Heart left ventricle (tissue), 16 donors: ENCODE measurements at regions not wholly inside any gene's neighbourhood (a gene's known extent, or its start where the extent isn't known, plus 50 kb on each side); places are given as distances from the start of the nearest gene placed in this dataset.

Experiments
- ATAC-seq, 4 donors: fragments of 200-7000 bp; cut with Tn5 transposase; one replicate each; pipeline ENCODE4 v1.9.1; 2020 to 2022; ENCODE audit warnings: moderate library complexity in 4 of 4, mild to moderate bottlenecking in 3 of 4, moderate number of reproducible peaks in 1 of 4
- DNase-seq, 5 donors: peaks; one replicate each; pipeline ENCODE4 v3.0.0-alpha.2; 2020
- H3K27ac ChIP-seq, 12 donors: fragments of 200-600 bp; sonication (generic) in 4 of 12; one replicate each; pipeline versions ENCODE4 v1.5.0 to v1.8.0; 2016 to 2022; ENCODE audit warnings: mild to moderate bottlenecking in 2 of 12
- H3K27me3 ChIP-seq, 9 donors: fragments of 200-600 bp; sonication (generic) in 2 of 9; one replicate each; pipeline versions ENCODE4 v1.5.1 to v1.8.0; 2016 to 2022; ENCODE audit warnings: mild to moderate bottlenecking in 3 of 9
- H3K36me3 ChIP-seq, 9 donors: fragments of 200-600 bp; sonication (generic) in 2 of 9; one replicate each; pipeline versions ENCODE4 v1.5.0 to v1.8.0; 2018 to 2022; ENCODE audit warnings: mild to moderate bottlenecking in 2 of 9
- H3K4me1 ChIP-seq, 12 donors: fragments of 200-600 bp; sonication (generic) in 4 of 12; one replicate each; pipeline versions ENCODE4 v1.5.0 to v1.8.0; 2016 to 2022; ENCODE audit warnings: mild to moderate bottlenecking in 3 of 12
- H3K4me3 ChIP-seq, 12 donors: fragments of 200-600 bp; sonication (generic) in 4 of 12; one replicate each; pipeline versions ENCODE4 v1.5.0 to v1.8.0; 2017 to 2022; ENCODE audit warnings: mild to moderate bottlenecking in 9 of 12, moderate library complexity in 4 of 12
- H3K9me3 ChIP-seq, 12 donors: fragments of 200-600 bp; sonication (generic) in 4 of 12; one replicate each; pipeline versions ENCODE4 v1.5.0 to v1.8.0; 2016 to 2022; ENCODE audit warnings: mild to moderate bottlenecking in 1 of 12
- POLR2A ChIP-seq, 2 donors: fragments of 450-650 bp; IDR thresholded peaks; one replicate each; pipeline ENCODE4 v1.6.1; 2017; ENCODE audit warnings: antibody characterized with exemption in 2 of 2, mild to moderate bottlenecking in 2 of 2, moderate library complexity in 2 of 2
- WGBS, 4 donors: extraction: QIAGEN DNeasy Blood & Tissue Kit in 2 of 4; methylation state at CpG; one replicate each; pipeline versions ENCODE4 v1.1.5 to v1.1.7; 2013 to 2018; 5-methylcytosine and 5-hydroxymethylcytosine counted together
- intact Hi-C, 10 donors: fragments of 100-400 bp; cut with DNase I; formaldehyde crosslinking; loops; one replicate each; pipeline versions ENCODE4 v1.11.1 to v1.14.2; 2022
- TF ChIP-seq, protein P1 (sequence below), 12 donors: fragments of 200-600 bp; sonication (generic) in 4 of 12; IDR thresholded peaks; one replicate each; pipeline versions ENCODE4 v1.5.0 to v1.8.0; 2018 to 2022; ENCODE audit warnings: antibody characterized with exemption in 12 of 12, mild to moderate bottlenecking in 5 of 12
- donor health status: ischemic (EF 13 %, LVEDD 7.1; RV severe dilation, severe dysfunction).
- donor health status: healthy with polysubstance abuse.
- donor health status: DM: no; HTN: yes; CAD: no.
- donor health status: DM: no; HTN: no; CAD: no.
- donor health status: ischemic (EF 25% LVEDD 6.9; RV normal size, moderate dysfunction).
- donor health status: ischemic (EF 25% LVEDD 5.7; RV mildly dilated, moderate dysfunction).
- donor health status: healthy.
- donor health status: DM: yes; HTN: yes; CAD: no.
- donor health status: ischemic (EF 35%, LVEDD 5.7; RV mildly dilated, moderate dysfunction).
- donor health status: nonischemic (EF 11% LVEDD 7.7; RV severe dilation, severe dysfunction).
- donor health status: DM: yes; HTN: yes; CAD: no.
- donor health status: PGD.
- donor health status: ischemic (EF 29% LVEDD 5.4; RV normal size, mild dysfunction).
- donor health status: nonischemic (EF 23%, LVEDD 6.1; RV moderate dilation, normal function).

DNA sequence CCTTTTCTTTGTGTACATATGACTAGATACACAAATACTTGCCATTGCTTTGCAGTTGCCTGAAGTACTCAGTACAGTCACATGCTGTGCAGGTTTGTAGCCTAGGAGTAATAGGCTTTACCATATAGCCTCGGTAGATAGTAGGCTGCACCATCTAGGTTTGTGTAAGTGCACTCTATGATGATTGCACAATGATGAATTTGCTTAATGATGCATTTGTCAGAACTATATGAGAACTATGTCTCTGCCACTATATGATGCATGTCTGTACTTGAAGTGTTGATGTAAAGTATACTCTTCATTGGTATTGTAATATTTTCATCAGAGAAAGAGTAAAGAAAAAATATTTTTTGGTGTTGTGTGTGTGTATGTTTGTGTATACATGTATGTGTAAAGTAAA lies 1030.7 kb downstream of the NLGN4Y start:
- 91 to 96% methylated on average over 1 of the region's 1 CpG; no CpG with 5 or more reads in 2 of the 4 donors for WGBS, 4 donors
- Histone ChIP-seq H3K9me3 (no peaks in the 10 kb centered on the region), H3K4me3 (no peak overlapping the region), H3K4me1 (no peaks in the 10 kb centered on the region), H3K27me3 (no peaks in the 10 kb centered on the region), H3K27ac (no peak overlapping the region), H3K36me3 (no peaks in the 10 kb centered on the region)
- intact Hi-C loops: no loop called here
- ATAC-seq: no peak
- TF ChIP-seq, protein P1, sequence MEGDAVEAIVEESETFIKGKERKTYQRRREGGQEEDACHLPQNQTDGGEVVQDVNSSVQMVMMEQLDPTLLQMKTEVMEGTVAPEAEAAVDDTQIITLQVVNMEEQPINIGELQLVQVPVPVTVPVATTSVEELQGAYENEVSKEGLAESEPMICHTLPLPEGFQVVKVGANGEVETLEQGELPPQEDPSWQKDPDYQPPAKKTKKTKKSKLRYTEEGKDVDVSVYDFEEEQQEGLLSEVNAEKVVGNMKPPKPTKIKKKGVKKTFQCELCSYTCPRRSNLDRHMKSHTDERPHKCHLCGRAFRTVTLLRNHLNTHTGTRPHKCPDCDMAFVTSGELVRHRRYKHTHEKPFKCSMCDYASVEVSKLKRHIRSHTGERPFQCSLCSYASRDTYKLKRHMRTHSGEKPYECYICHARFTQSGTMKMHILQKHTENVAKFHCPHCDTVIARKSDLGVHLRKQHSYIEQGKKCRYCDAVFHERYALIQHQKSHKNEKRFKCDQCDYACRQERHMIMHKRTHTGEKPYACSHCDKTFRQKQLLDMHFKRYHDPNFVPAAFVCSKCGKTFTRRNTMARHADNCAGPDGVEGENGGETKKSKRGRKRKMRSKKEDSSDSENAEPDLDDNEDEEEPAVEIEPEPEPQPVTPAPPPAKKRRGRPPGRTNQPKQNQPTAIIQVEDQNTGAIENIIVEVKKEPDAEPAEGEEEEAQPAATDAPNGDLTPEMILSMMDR (IDR thresholded peaks at IDR 0.05): no peak
- no peak for TF ChIP-seq POLR2A (IDR thresholded peaks at IDR 0.05)
- no peak for DNase-seq

DNA sequence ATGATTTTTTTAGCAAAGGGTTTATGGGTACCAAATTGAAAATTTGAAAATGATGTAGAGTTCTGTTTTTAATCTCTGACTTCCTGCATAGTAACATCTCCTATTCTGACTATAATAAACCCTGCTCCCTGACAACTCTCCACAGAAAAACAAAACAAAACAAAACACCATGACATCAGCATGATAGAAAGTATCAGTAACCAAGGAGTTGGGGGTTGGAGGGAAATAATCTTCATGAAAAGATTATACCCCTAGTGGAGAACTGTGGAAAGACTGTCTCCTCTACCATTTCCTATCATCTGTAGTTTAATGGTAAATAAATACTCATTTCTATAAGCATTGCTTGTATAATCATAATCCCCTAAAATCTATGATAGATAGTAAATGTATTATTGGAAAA lies 1034.8 kb downstream of the NLGN4Y start:
- no peak overlapping the region for H3K4me3 ChIP-seq
- DNase-seq: no peak
- H3K4me1 ChIP-seq: no peaks in the 10 kb centered on the region
- TF ChIP-seq, protein P1 (IDR thresholded peaks at IDR 0.05): no peak
- TF ChIP-seq POLR2A (IDR thresholded peaks at IDR 0.05): no peak
- no peaks in the 10 kb centered on the region for H3K9me3 ChIP-seq
- no peaks in the 10 kb centered on the region for H3K27me3 ChIP-seq
- H3K27ac ChIP-seq: no peak overlapping the region
- intact Hi-C loops: no loop called here
- ATAC-seq: no peak
- H3K36me3 ChIP-seq: no peaks in the 10 kb centered on the region

DNA sequence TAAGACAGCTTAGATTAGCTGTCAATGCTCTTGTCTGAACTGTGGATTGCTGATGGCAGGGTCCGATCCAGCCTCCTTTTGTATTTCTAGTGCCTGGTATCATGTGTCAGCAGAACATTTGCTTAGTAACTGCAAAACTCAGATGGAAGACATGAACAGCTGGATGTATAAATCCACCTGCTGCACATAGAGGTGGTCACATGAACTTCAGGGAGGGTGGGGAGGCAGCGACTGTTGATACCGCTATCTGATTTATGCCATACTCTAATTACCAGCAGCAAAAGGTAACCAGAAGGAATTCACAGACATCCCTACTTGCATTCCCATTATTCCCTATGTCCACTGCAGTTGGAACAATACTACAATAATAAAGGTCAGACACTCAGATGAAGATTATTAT lies 1036.5 kb downstream of the NLGN4Y start:
- Histone ChIP-seq H3K4me3 (no peak overlapping the region), H3K27ac (no peak overlapping the region), H3K36me3 (no peaks in the 10 kb centered on the region), H3K4me1 (no peaks in the 10 kb centered on the region), H3K9me3 (no peaks in the 10 kb centered on the region), H3K27me3 (no peaks in the 10 kb centered on the region)
- intact Hi-C loops: no loop called here
- ATAC-seq (no peak), DNase-seq (no peak)
- TF ChIP-seq, protein P1 (IDR thresholded peaks at IDR 0.05): no peak
- TF ChIP-seq POLR2A (IDR thresholded peaks at IDR 0.05): no peak
- WGBS, 4 donors: 63 to 68% methylated on average over 3 of the region's 3 CpGs; no CpG with 5 or more reads in 2 of the 4 donors

- Histone ChIP-seq H3K9me3 (no peaks in the 10 kb centered on the region), H3K27me3 (no peaks in the 10 kb centered on the region), H3K4me3 (no peak overlapping the region), H3K36me3 (no peaks in the 10 kb centered on the region), H3K27ac (no peak overlapping the region), H3K4me1 (no peaks in the 10 kb centered on the region)
- no peak for TF ChIP-seq POLR2A (IDR thresholded peaks at IDR 0.05)
- TF ChIP-seq, protein P1 (IDR thresholded peaks at IDR 0.05): no peak
- WGBS, 4 donors: 63 to 71% methylated on average over 5 of the region's 5 CpGs; no CpG with 5 or more reads in 2 of the 4 donors
- DNase-seq (no peak), ATAC-seq (no peak)
- intact Hi-C loops: no loop called here
Observed at GRCh38 chrY:15561501-15562289, 1037.4 kb downstream of the NLGN4Y start.
